HT1080 (cell line): ENCODE measurements at regions not wholly inside any gene's neighbourhood (a gene's known extent, or its start where the extent isn't known, plus 50 kb on each side); places are given as distances from the start of the nearest gene placed in this dataset.

ENCODE experiments used
- DNase-seq: peaks from one replicate; pipeline ENCODE4 v3.0.0-alpha.2; 2015; ENCODE audit warnings: low read depth

DNA sequence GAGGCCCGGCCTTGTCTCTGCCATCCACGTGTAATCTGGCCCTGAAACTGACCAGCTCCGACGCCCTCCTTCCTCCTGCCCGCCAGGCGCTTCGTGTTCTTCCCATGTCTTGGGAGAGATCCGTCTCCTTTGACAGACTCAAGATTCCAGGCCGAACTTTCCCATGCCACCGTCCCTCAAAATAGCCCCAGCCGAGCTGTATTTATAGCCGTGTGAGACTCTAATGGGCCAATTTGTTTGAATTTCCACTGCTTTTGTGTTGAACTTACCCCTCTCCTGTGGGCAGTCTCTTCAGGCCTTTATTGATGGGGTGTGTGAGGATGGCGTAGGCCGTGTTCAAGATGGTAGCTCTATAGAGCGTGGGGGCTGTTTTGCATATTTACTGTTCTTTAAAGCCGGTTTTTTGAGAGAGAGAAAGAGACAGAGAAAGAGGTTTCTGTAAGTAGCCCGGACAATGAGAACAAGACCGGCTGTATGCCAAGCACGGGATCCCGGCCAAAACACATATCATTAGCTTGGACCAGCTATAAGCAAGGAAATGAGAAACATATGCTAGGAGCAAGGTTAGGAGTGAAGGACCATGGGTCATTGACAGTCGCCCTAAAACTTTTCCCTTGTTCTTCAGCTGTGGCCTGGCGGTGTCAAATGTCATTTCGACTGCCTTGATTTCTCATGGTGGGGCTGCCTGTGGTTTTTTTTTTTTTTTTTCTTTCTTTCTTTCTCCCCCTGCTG lies 124.5 kb upstream of the ZFHX3 start:
- peak; percentile 63 for DNase-seq

DNA sequence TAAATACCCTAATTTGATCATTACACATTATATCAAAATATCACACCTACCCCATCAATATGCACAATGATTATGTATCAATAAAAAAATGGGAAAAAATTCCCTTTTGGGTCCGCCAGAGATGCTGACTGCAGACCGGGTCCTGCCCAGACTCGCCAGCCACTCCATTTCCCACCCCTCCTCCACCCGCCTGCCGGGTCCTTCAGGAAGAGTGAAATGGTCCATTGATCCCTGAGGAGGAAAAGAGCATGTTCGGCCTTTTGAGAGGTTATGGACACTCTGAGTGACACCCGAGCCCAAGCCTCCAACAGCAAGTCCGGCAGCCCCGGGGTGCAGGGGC lies 123.9 kb upstream of the ZFHX3 start:
- DNase-seq, result no peak

- DNase-seq, result no peak
Observed at GRCh38 chr16:73171380-73171779, 123.5 kb upstream of the ZFHX3 start.

DNA sequence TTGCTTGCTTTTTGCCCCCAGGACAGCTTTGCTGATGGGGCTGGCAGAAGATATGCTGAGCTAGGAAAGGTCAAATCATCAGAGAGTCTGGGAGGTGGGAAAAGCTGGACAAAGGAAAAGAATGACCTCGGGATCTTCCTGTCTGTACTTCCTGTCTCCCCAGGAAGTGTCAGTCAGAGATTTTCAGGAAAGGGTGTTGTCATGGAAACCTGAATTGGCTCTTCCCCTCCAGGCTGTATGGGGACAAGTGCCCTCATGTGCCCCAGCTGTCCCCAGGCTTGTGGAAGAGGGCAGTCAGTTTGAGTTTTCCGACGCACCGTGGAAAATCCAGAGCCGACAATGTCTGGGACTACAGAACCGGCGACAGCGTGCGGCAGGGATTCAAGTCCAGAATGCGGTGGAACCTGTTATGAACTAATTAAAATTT lies 122.7 kb upstream of the ZFHX3 start:
- DNase-seq, result no peak

DNA sequence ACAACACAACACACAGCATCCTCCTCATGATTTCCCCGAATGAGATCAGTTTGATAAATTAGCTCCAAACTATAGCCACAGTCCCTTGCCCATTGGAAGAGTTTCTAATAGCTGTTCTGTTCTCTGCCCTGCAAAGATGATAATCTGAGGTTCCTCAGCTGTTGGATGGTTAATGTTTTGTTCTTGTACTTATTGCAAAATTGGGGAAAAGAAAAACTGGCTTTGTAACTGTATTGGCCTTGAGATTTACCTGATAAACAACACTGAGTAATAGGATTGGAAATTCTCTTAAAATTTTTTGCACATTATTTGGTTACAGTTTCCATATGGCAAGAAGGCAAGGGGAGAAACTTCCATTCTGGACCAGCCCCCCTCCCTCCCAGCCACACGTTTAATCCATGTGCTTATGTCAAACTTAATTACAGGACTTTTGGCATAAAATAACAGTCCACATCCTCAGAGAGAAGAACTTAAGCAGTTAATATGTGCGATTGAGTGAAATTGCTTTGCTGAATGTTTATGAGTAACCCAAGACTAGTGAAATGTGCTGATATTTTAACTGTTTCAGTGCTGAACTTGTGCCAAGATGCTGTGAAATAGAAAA lies 119.1 kb upstream of the ZFHX3 start:
- DNase-seq, result no peak

DNA sequence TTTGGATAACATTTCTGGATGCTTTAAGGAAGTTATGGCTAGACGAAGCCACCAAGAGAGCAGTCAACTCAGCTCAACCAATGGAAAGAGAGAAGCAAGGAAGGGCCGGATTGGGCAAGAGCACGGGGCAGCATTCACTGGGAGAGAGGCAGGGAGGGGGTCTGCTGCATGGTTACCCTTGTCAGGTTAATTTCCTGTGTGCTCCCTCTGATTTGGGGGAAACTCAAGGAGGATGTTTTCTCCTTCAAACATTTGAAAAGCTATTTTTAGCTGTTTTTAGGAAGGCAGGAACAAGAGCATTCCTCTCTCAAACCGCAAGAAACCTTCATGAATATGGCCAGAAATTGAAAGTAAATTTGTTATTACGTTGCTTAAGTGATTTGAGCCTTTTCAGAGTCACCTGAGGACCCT lies 118.5 kb upstream of the ZFHX3 start:
- DNase-seq, result no peak

GRCh38 chr16:73163238-73163815 lies 115.4 kb upstream of the ZFHX3 start:
- DNase-seq, result no peak

DNA sequence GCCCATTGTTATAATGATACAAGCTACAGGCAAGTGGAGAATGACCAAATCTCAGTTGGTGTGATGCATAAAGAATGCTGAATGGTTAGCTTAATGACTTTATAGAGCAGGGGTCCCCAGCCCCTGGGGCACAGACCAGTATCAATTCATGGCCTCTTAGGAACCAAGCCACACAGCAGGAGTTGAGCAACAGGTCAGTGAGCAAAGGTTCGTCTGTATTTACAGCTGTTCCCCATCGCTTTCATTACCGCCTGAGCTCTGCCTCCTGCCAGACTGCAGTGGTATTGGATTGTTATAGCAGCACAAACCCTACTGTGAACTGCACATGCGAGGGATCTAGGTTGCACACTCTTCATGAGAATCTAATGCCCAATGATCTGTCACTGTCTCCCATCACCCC lies 114.0 kb upstream of the ZFHX3 start:
- DNase-seq, result no peak

DNA sequence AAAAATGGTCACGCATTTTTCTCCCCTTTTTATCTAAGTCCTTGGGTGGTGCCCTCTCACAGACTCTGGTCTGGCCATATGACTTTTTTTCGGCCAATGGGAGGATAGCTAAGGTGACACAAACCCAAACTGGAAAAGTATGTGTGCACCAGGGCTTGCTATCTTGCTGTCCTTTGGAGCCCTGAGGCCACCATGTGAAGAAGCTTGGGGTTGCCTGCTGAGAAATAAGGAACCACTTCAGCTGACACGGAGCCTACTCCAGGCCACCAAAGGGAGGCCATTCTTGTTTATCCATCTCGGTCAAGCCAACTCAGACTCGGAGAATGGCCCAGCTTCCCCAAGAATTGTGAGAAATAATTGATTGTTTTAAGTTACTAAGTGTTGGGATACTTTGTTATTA lies 111.4 kb upstream of the ZFHX3 start:
- DNase-seq, result no peak

DNA sequence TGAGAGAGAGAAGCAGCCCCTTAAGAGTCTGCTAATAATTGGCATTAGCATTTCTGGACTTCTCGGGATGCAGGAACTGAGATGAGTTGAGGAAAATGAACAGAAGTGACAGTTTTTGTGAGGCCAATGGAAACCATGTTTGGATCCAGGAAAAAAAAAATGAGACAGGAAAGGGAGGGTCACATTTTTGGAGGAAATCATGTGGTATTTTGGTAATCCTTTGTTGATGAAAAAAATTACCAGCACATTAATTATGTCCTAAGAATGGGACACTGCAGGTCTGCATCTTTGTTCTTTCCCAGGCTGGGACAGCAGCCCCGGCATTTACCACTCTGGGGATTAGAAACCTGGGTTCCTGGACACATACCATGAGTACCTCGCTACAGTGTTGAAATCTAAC lies 109.9 kb upstream of the ZFHX3 start:
- no peak for DNase-seq

DNA sequence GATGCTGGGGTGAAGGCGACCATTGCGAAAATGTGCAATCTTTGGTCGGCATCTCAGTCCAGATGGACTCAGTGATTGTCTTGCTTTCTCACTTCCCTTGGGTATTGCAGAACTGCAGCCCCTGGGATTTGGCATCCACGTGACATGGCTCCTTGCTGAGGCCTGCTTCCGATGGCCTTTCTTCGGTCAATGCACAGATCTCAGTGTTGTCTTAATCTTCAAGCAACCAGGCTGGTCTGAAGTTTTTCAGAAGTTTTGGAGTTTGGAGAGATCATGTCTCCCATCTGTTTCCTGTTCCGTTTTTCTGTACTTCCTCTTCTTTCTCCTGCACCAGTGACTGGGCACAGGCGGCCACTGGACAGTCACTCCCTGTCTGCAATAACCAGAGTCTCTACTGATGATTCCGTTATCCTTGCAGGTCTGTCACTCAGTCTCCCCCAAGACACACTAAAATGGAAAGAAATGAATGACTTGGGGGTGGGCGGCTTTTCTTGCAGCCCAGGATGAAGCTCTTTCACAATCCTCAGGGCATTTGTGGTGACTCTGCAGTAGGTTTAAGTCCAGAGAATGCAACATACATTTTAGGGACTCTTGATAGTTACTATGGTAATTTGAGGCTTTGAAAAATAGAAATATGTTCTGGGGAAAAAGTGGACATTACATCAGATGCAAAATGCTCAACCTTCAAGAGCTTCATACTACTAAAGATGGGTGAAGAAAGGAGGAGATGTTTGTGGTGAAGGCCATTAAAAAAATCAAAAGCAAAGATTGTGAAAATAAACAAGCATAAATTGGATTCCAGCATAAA lies 106.3 kb upstream of the ZFHX3 start:
- no peak for DNase-seq

DNA sequence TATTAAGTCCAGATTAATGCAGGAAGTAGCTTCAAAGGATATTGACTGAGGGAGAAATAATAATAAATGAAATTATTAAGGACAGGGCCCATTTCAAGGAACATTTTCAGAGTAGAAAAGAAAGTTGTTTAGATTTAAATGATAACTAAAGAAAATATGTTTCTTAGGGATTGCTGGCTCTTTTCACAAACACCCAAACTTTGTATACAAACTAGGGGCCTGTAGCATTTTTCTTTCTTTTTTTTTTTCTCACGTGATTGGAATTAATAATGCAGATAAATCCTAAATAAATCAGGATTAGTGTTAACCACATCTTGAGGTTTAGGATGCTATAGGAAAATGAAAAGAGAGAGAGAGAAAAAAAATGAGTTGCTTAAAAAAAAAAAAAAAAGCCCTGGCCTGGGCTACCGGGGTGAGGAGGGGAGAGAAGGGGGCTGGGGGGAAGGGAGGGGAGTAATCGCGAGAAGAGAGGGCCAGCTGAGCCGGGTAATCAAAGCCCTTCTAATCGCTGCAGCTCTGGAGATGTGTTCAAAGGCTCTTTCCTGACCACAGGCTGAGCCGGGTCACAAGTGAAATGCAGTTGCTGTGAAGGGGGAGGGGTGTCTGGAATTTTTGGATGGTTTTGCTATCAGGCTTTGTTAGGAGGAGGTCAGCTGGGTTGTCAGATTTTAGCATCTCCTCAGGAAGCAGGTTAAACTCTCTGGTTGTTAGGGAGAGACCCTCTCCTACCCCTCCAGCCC lies 104.6 kb upstream of the ZFHX3 start:
- DNase-seq, result no peak

GRCh38 chr16:73151941-73152340 lies 104.0 kb upstream of the ZFHX3 start:
- no peak for DNase-seq

GRCh38 chr16:73151225-73151624 lies 103.3 kb upstream of the ZFHX3 start:
- no peak for DNase-seq

GRCh38 chr16:73150786-73151185 lies 102.9 kb upstream of the ZFHX3 start:
- DNase-seq, result no peak

DNA sequence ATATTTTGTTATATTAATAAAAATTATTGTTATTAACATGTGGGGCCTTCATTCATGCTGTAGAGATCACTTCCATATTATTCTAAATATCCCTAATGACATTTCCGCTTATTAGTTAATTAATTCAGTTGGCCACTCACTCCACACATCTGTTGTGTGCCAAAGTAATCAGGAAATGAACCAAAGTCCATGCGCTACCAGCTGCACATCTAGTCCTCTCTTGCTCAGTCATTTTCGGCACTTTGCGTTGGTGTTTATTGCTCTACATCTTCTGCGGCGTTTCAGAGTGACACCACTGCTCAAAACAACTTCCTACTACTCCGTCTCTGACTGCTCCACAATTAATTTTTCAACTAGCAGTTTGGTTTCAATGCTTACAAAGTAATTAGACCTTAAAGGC lies 101.4 kb upstream of the ZFHX3 start:
- DNase-seq, result no peak

DNA sequence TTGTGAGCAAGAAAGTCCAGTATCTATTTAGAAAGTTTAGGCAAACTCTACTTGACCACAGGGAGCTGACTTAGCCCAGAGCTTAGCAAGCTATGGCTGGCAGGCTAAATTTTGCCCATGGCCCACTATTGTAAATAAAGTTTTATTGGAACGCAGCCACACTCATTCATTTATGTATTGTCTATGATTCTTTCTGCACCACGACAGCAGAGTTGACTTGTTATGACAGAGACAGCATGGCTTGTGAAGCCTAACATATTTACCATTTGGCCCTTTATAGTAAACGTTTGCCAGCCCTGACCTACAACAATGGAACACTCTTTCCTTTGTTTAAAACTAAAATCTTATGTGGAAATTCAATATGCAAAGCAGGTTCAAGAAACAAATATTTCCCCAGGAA lies 100.0 kb upstream of the ZFHX3 start:
- no peak for DNase-seq

- no peak for DNase-seq
Observed at GRCh38 chr16:73145166-73145880, 97.4 kb upstream of the ZFHX3 start.

DNA sequence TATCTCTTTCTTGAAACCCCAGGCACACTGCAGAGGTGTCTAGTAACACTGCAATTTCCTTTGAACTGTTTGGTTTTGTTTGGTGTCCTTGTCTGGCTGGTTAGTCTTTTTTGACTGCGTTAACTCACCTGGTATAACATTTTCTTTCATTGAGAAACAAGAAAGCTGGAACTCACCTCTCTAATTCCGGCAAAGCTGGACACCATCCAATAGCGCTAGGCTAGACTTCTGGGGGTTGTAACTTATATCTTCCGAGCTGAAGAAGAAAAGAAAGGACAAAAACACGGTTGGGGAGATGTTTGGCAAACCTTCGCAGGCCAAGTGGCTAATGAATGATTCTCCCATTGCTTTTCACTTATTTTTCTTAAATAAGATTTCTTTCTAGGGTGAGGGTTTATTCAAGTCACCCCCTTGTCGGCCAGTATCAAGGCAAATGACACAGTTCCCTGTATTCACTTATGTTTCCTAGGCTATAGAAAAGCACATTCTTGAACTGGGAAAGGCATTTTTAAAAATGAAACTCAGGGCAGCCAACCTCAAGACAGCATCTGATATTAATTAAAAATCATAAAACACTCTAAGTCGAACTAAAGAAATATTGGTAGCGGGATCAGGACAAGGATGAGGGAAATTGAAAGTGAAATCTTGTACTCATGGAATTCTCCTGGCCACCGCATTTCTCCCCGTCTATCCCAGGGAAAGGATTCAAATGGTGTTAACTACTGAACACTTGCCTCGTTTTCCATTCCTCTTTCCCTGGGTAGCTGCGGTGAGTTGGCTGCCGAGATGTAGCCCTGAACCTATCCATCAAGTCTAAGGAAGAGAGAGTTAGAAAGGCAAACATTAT lies 95.9 kb upstream of the ZFHX3 start:
- DNase-seq, result no peak

GRCh38 chr16:73143002-73143401 lies 95.1 kb upstream of the ZFHX3 start:
- DNase-seq, result no peak
